H1 (cell line): ENCODE measurements at regions not wholly inside any gene's neighbourhood (a gene's known extent, or its start where the extent isn't known, plus 50 kb on each side); places are given as distances from the start of the nearest gene placed in this dataset.

Source experiments
- CTCF ChIA-PET: fragments of 300-600 bp; sonication (Branson Sonifier 250); formaldehyde crosslinking; loops from one replicate; lab custom pipeline; 2021; ENCODE audit not compliant: partially characterized antibody; lab: Charles Lee
- POLR2A ChIA-PET: fragments of 300-600 bp; sonication (Branson Sonifier 250); formaldehyde crosslinking; loops from one replicate; lab custom pipeline; 2021; ENCODE audit warnings: inconsistent platforms; ENCODE audit not compliant: partially characterized antibody; lab: Charles Lee
- DNase-seq, 2 experiments: peaks; one replicate each; pipeline versions ENCODE4 v3.0.0 to v3.0.0-alpha.2; 2010 to 2022; ENCODE audit warnings: low spot score in 2 of 2, low read depth in 1 of 2, mixed read lengths in 1 of 2
- FAIRE-seq: peaks from 2 replicates; lab custom pipeline; 2011; peaks lifted over from hg19 to GRCh38; lab: Jason Lieb, UNC
- H2AFZ ChIP-seq: 2 replicates; pipeline ENCODE4 v1.8.1; 2012; ENCODE audit warnings: low read length, inconsistent platforms
- H2AK5ac ChIP-seq: 2 replicates; pipeline ENCODE4 v1.6.1; 2013; ENCODE audit warnings: low read depth, low read length
- H2BK120ac ChIP-seq: replicated peaks from 2 replicates; pipeline ENCODE3; 2013; ENCODE audit warnings: low read depth, low read length, inconsistent platforms
- H2BK12ac ChIP-seq: 2 replicates; pipeline ENCODE4 v1.6.1; 2013; ENCODE audit warnings: low read depth, low read length
- H2BK15ac ChIP-seq: 2 replicates; pipeline ENCODE4 v1.6.1; 2013; ENCODE audit warnings: low read length
- H2BK20ac ChIP-seq: 2 replicates; pipeline ENCODE4 v1.6.1; 2013; ENCODE audit warnings: low read length
- H2BK5ac ChIP-seq: 2 replicates; pipeline ENCODE4 v1.6.1; 2013; ENCODE audit warnings: low read depth, low read length
- H3K14ac ChIP-seq: 2 replicates; pipeline ENCODE4 v1.6.1; 2013; ENCODE audit warnings: inconsistent platforms; ENCODE audit not compliant: insufficient read length
- H3K18ac ChIP-seq: 2 replicates; pipeline ENCODE4 v1.6.1; 2013; ENCODE audit warnings: low read length; ENCODE audit errors: extremely low read depth
- H3K23ac ChIP-seq: 2 replicates; pipeline ENCODE4 v1.6.1; 2013; ENCODE audit warnings: inconsistent platforms; ENCODE audit not compliant: insufficient read length
- H3K23me2 ChIP-seq: 2 replicates; pipeline ENCODE4 v1.6.1; 2013; ENCODE audit warnings: low read depth, low read length
- H3K27ac ChIP-seq: 2 replicates; pipeline ENCODE4 v1.6.1; 2011; ENCODE audit warnings: low read depth, low read length, inconsistent platforms
- H3K27me3 ChIP-seq, 4 experiments: replicated peaks in 1 of 4; 1 replicate in 1 of 4; 2 replicates in 3 of 4; pipeline versions ENCODE4 v1.6.1 to v1.8.1; 2011 to 2013; ENCODE audit warnings: low read length in 3 of 4, mild to moderate bottlenecking in 3 of 4, inconsistent platforms in 2 of 4, mixed read lengths in 2 of 4, moderate library complexity in 1 of 4; ENCODE audit not compliant: control insufficient read depth in 3 of 4, insufficient read depth in 3 of 4; ENCODE audit errors: extremely low read depth in 1 of 4
- H3K36me3 ChIP-seq, 4 experiments: 2 replicates each; pipeline versions ENCODE4 v1.6.1 to v1.8.1; 2011 to 2013; ENCODE audit warnings: mild to moderate bottlenecking in 4 of 4, low read length in 3 of 4, moderate library complexity in 2 of 4, control low read depth in 1 of 4, inconsistent platforms in 1 of 4; ENCODE audit not compliant: insufficient read depth in 4 of 4, control insufficient read depth in 2 of 4
- H3K4ac ChIP-seq: replicated peaks from 2 replicates; pipeline ENCODE3; 2013; ENCODE audit warnings: low read length, low read depth, mixed read lengths, inconsistent platforms; ENCODE audit not compliant: insufficient read length
- H3K4me1 ChIP-seq, 4 experiments: replicated peaks in 1 of 4; 1 replicate in 1 of 4; 2 replicates in 3 of 4; pipeline versions ENCODE4 v1.6.1 to v1.8.1; 2011 to 2013; ENCODE audit warnings: low read length in 3 of 4, inconsistent platforms in 2 of 4, mixed read lengths in 1 of 4; ENCODE audit not compliant: insufficient read depth in 4 of 4, control insufficient read depth in 3 of 4
- H3K4me2 ChIP-seq, 2 experiments: 2 replicates each; pipeline versions ENCODE4 v1.6.1 to v1.8.1; 2011 to 2013; ENCODE audit warnings: low read depth in 2 of 2, low read length in 2 of 2, control low read depth in 1 of 2, inconsistent platforms in 1 of 2, mild to moderate bottlenecking in 1 of 2; ENCODE audit not compliant: insufficient read depth in 1 of 2
- H3K4me3 ChIP-seq, 4 experiments: fragments of 200-600, 300-600 bp in 1 of 4; sonication (generic), shearing (Covaris generic), sonication (Bioruptor Twin) in 1 of 4; 2 replicates each; pipeline versions ENCODE4 v1.5.1 to v1.8.1; 2011 to 2016; ENCODE audit warnings: low read length in 4 of 4, low read depth in 3 of 4, control low read depth in 2 of 4, inconsistent platforms in 2 of 4, mild to moderate bottlenecking in 2 of 4, mixed read lengths in 1 of 4, moderate library complexity in 1 of 4; ENCODE audit not compliant: insufficient read depth in 2 of 4; ENCODE audit errors: extremely low read depth in 1 of 4
- H3K56ac ChIP-seq: replicated peaks from 2 replicates; pipeline ENCODE3; 2013; ENCODE audit warnings: low read depth, mild to moderate bottlenecking, mixed read lengths, low read length, inconsistent platforms; ENCODE audit not compliant: insufficient read length
- H3K79me1 ChIP-seq: 2 replicates; pipeline ENCODE4 v1.6.1; 2013; ENCODE audit warnings: low read depth, low read length, control low read depth
- H3K79me2 ChIP-seq, 2 experiments: 2 replicates each; pipeline versions ENCODE4 v1.6.1 to v1.8.1; 2012 to 2013; ENCODE audit warnings: low read length in 2 of 2, mild to moderate bottlenecking in 2 of 2, inconsistent platforms in 1 of 2; ENCODE audit not compliant: insufficient read depth in 2 of 2, control insufficient read depth in 1 of 2
- H3K9ac ChIP-seq, 4 experiments: replicated peaks in 1 of 4; 1 replicate in 1 of 4; 2 replicates in 3 of 4; pipeline versions ENCODE4 v1.6.1 to v1.8.1; 2011 to 2013; ENCODE audit warnings: low read depth in 3 of 4, low read length in 3 of 4, control low read depth in 2 of 4, mild to moderate bottlenecking in 2 of 4, moderate library complexity in 2 of 4, inconsistent platforms in 1 of 4; ENCODE audit errors: extremely low read depth in 1 of 4
- H3K9me3 ChIP-seq, 2 experiments: 2 replicates each; pipeline versions ENCODE4 v1.6.1 to v1.8.1; 2012 to 2013; ENCODE audit warnings: mild to moderate bottlenecking in 2 of 2, moderate library complexity in 2 of 2, control low read depth in 1 of 2, inconsistent platforms in 1 of 2, low read depth in 1 of 2, low read length in 1 of 2, mixed read lengths in 1 of 2; ENCODE audit not compliant: insufficient read depth in 2 of 2
- H4K20me1 ChIP-seq, 2 experiments: replicated peaks in 1 of 2; 2 replicates each; pipeline versions ENCODE3 to v1.8.1; 2011 to 2013; ENCODE audit warnings: inconsistent platforms in 2 of 2, low read length in 2 of 2, mild to moderate bottlenecking in 1 of 2; ENCODE audit not compliant: insufficient read depth in 2 of 2, control insufficient read depth in 1 of 2
- H4K5ac ChIP-seq: 2 replicates; pipeline ENCODE4 v1.6.1; 2013; ENCODE audit warnings: low read length, low read depth, mixed read lengths, inconsistent platforms; ENCODE audit not compliant: insufficient read length
- H4K8ac ChIP-seq: 2 replicates; pipeline ENCODE4 v1.8.0; 2013; ENCODE audit warnings: mild to moderate bottlenecking, moderate library complexity, low read length, inconsistent platforms; ENCODE audit not compliant: insufficient read depth; ENCODE audit errors: extremely low read depth
- H4K91ac ChIP-seq: replicated peaks from 2 replicates; pipeline ENCODE3; 2013; ENCODE audit warnings: low read length, mixed read lengths, inconsistent platforms; ENCODE audit not compliant: insufficient read length
- GTF2F1 ChIP-seq: IDR thresholded peaks from 2 replicates; pipeline ENCODE4 v1.6.1; 2012; ENCODE audit warnings: low read depth, low read length, improper control_type of control experiment, borderline replicate concordance
- POU5F1 ChIP-seq: IDR thresholded peaks from 2 replicates; pipeline ENCODE4 v1.6.1; 2011; ENCODE audit warnings: low read depth, mild to moderate bottlenecking, low read length, moderate library complexity
- SUZ12 ChIP-seq: fragments of 200-600 bp; sonication (generic); IDR thresholded peaks from 2 replicates; pipeline ENCODE4 v1.6.1; 2012; ENCODE audit warnings: mild to moderate bottlenecking, inconsistent platforms, low read length, moderate library complexity, mixed read lengths
- TAF1 ChIP-seq: IDR thresholded peaks from 2 replicates; pipeline ENCODE4 v1.6.1; 2011; ENCODE audit warnings: mild to moderate bottlenecking, low read depth, low read length
- WGBS, 2 experiments: shearing (Covaris generic) in 1 of 2; methylation state at CpG; one replicate each; pipeline versions ENCODE4 v1.1.6 to v1.1.7; 2013 to 2015; ENCODE audit warnings: low lambda C conversion rate in 2 of 2, mixed read lengths in 2 of 2, inconsistent platforms in 1 of 2, low coverage in 1 of 2, missing lambda C conversion rate in 1 of 2; ENCODE audit not compliant: insufficient replicate concordance in 2 of 2, insufficient coverage in 1 of 2, insufficient read length in 1 of 2; ENCODE audit errors: extremely low coverage in 1 of 2, missing lambda C conversion rate in 1 of 2; 5-methylcytosine and 5-hydroxymethylcytosine counted together

DNA sequence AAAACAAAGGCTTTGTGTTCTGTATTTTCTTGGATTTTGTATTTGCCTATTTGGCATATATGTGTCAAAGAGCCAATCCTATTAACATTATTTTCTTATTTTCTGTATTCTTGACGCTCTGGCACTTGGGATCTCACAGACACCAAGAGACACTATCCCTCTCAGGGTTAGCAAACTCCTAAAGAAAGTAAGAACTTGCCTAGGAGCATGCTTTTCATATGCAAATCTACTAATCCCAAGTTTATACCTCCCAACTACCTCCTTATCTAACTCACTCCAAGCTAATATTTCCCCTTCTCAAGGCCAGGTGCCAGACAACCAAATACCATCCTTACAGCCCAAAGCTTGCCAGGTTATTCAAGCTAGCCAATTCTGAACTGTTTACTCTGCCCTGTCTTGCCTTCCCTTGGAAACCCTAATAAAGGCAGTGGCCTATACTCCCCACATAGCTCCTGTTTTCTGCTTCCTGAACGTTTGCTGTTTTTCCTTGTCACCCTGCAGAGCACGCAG lies 455.4 kb upstream of the ANO3 start:
- Histone ChIP-seq H4K8ac (no peak overlapping the region), H2BK20ac (no peak overlapping the region), H3K4me2 (peak overlapping the region; percentile 42 to 49; a peak in 3 of 4 replicates), H3K79me2 (no peaks in the 10 kb centered on the region), H3K4ac (no peak overlapping the region), H3K23me2 (peaks cover 2% of the 10 kb centered on the region; the same call in 1 of the 2 replicates), H3K27ac (no peak overlapping the region), H2BK12ac (no peak overlapping the region), H4K5ac (no peak overlapping the region), H3K9me3 (no peaks in the 10 kb centered on the region), H3K9ac (no peak overlapping the region), H3K27me3 (no peaks in the 10 kb centered on the region), H3K18ac (no peak overlapping the region), H3K14ac (no peak overlapping the region), H2BK15ac (no peak overlapping the region), H2AFZ (no peak overlapping the region; the same call in 1 of the 2 replicates), H3K4me1 (peaks cover 0 to 5% (median 0%) of the 10 kb centered on the region in 4 experiments; a peak in 3 of 7 replicates), H2BK5ac (no peak overlapping the region), H4K91ac (no peak overlapping the region), H2BK120ac (no peak overlapping the region), H4K20me1 (no peaks in the 10 kb centered on the region), H3K36me3 (no peaks in the 10 kb centered on the region), H3K79me1 (no peaks in the 10 kb centered on the region), H3K23ac (no peak overlapping the region), H3K56ac (no peak overlapping the region), H3K4me3 (peak overlapping the region in 1 of 4 experiments; percentile 32; a peak in 1 of 8 replicates), H2AK5ac (no peak overlapping the region)
- POLR2A ChIA-PET: no interaction called here
- FAIRE-seq (peak; percentile 32), DNase-seq (no peak)
- TF ChIP-seq POU5F1: 0 out of 2 replicates have a peak, but pooled peaks have one; percentile 45
- no peak for TF ChIP-seq GTF2F1
- TF ChIP-seq SUZ12: no peak
- TF ChIP-seq TAF1: no peak
- WGBS, 2 experiments: 71% methylated on average over 3 of the region's 3 CpGs; no CpG with 5 or more reads in 1 of the 2 experiments
- CTCF ChIA-PET: interaction anchor here (0.7 kb wide), 1 partner anchor 105 kb away, joined by 3 read pairs; no protein-coding TSS in a partner anchor
